ENCODE measurements at regions not wholly inside any gene's neighbourhood (a gene's known extent, or its start where the extent isn't known, plus 50 kb on each side); places are given as distances from the start of the nearest gene placed in this dataset.

- Histone ChIP-seq H3K9me3 (no peaks in the 10 kb centered on the region), H3K27me3 (peaks cover 8% of the 10 kb centered on the region; the same call in 1 of the 2 replicates), H3K4me3 (ENCODE audit: low read depth, low read length) (no peak overlapping the region), H3K36me3 (no peaks in the 10 kb centered on the region), H3K4me1 (peaks cover 6% of the 10 kb centered on the region; the same call in 1 of the 2 replicates)
- no peak for TF ChIP-seq CTCF (IDR thresholded peaks at IDR 0.05; ENCODE audit: low read depth, low read length)
- no peak for DNase-seq
These were observed 49.7 kb downstream of the CYRIA start for GRCh38 chr2:16615687-16616615.

GRCh38 chr2:16615246-16615645 lies 50.4 kb downstream of the CYRIA start:
- Histone ChIP-seq H3K36me3 (no peaks in the 10 kb centered on the region), H3K27me3 (peaks cover 8% of the 10 kb centered on the region; the same call in 1 of the 2 replicates), H3K4me3 (ENCODE audit: low read depth, low read length) (no peak overlapping the region), H3K4me1 (peaks cover 6% of the 10 kb centered on the region; the same call in 1 of the 2 replicates), H3K9me3 (no peaks in the 10 kb centered on the region)
- DNase-seq, result no peak
- no peak for TF ChIP-seq CTCF (IDR thresholded peaks at IDR 0.05; ENCODE audit: low read depth, low read length)

- TF ChIP-seq CTCF (IDR thresholded peaks at IDR 0.05; ENCODE audit: low read depth, low read length), result no peak
- Histone ChIP-seq H3K4me3 (ENCODE audit: low read depth, low read length) (no peak overlapping the region), H3K9me3 (no peaks in the 10 kb centered on the region), H3K36me3 (no peaks in the 10 kb centered on the region), H3K27me3 (peaks cover 8% of the 10 kb centered on the region; the same call in 1 of the 2 replicates), H3K4me1 (peaks cover 6% of the 10 kb centered on the region; the same call in 1 of the 2 replicates)
- peak; percentile 38 for DNase-seq
These were observed 51.2 kb downstream of the CYRIA start for GRCh38 chr2:16614314-16614860.

GRCh38 chr2:16613539-16614011 lies 52.1 kb downstream of the CYRIA start:
- no peaks in the 10 kb centered on the region for H3K36me3 ChIP-seq
- peak; percentile 49 for TF ChIP-seq CTCF (IDR thresholded peaks at IDR 0.05; ENCODE audit: low read depth, low read length)
- peaks cover 6% of the 10 kb centered on the region; the same call in 1 of the 2 replicates for H3K4me1 ChIP-seq
- peaks cover 8% of the 10 kb centered on the region; the same call in 1 of the 2 replicates for H3K27me3 ChIP-seq
- no peak overlapping the region for H3K4me3 ChIP-seq (ENCODE audit: low read depth, low read length)
- DNase-seq, result no peak
- no peaks in the 10 kb centered on the region for H3K9me3 ChIP-seq

GRCh38 chr2:16612490-16612889 lies 53.1 kb downstream of the CYRIA start:
- no peak overlapping the region for H3K4me3 ChIP-seq (ENCODE audit: low read depth, low read length)
- H3K4me1 ChIP-seq, result peaks cover 6% of the 10 kb centered on the region; the same call in 1 of the 2 replicates
- DNase-seq, result no peak
- no peaks in the 10 kb centered on the region for H3K36me3 ChIP-seq
- no peaks in the 10 kb centered on the region for H3K9me3 ChIP-seq
- TF ChIP-seq CTCF (IDR thresholded peaks at IDR 0.05; ENCODE audit: low read depth, low read length), result no peak
- H3K27me3 ChIP-seq, result peaks cover 8% of the 10 kb centered on the region; the same call in 1 of the 2 replicates
